ENCODE measurements at regions not wholly inside any gene's neighbourhood (a gene's known extent, or its start where the extent isn't known, plus 50 kb on each side); places are given as distances from the start of the nearest gene placed in this dataset.

DNA sequence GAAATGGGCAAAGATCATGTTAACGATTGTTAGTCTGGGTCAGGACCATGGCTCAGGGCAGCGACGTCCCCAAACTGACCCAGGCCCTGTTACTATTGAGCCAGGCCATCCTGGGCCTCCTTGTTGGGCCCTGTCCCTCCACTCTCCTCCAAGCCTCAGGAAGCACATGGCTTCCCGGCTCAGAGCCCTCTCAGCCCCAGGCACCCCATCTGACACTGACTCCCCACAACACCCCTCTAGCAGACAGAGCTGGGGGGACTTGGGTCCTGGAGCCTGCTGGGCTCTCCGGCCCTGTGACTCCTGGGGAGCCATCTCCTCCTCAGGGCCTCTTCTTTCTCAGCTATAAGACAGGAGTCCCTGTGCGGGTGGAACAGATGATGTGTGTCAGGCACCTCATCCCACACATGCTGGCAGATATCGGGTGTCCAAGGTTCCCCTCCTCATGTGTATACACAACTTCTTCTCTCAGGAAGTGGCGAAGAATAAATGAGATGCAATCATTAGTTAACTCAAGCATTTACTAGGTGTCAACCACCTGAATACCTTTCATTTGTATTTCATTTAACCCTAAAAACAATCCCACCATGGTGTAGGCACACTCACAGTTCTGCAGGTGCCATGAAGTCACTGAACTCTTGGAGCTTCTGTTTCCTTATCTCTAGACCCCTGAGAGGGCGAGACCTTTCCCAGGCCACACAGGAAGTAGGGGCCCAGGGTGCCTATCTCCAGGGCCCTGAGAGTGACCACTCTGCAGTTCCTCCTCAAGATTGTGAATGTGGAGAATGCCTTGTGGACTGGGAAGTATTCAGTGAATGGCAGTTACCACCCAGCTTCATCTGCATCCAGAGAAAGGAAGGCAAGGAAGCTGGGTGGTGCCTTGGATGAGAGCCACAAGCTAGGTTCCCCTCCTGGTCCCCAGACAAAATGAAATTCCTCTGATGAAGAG is 282.5 kb upstream of the TLE3 start:
- Histone ChIP-seq H3K4me1 (ENCODE audit: insufficient read depth, low read length, poor library complexity, severe bottlenecking) (no peaks in the 10 kb centered on the region), H4K20me1 (ENCODE audit: insufficient read depth, low read length) (no peaks in the 10 kb centered on the region), H3K4me3 (ENCODE audit: low read depth, low read length, poor library complexity, severe bottlenecking) (no peak overlapping the region), H2AFZ (ENCODE audit: low read length) (no peak overlapping the region), H3K4me2 (ENCODE audit: low read length) (no peak overlapping the region), H3K79me2 (ENCODE audit: insufficient read depth, low read depth, low read length) (no peaks in the 10 kb centered on the region), H3K27ac (ENCODE audit: low read depth, low read length, poor library complexity, severe bottlenecking) (no peak overlapping the region), H3K9me2 (ENCODE audit: insufficient read depth, low read length) (no peaks in the 10 kb centered on the region), H3K36me3 (ENCODE audit: insufficient read depth, low read length) (no peaks in the 10 kb centered on the region), H3K9me3 (ENCODE audit: low read length) (no peaks in the 10 kb centered on the region)
- BruUV-seq (replicated peaks), result no TSS peak
- intact Hi-C loops (cut with micrococcal nuclease; ENCODE audit: unreplicated experiment), result no loop called here
- ChIA-PET POLR2A (interaction anchor here (0.5 to 1.0 kb wide), 4 partner anchors 18 to 114 kb away, joined by 3 to 5 read pairs (median 4); no protein-coding TSS in a partner anchor), CTCF (ENCODE audit: unreplicated experiment) (interaction anchor here (0.7 kb wide), 1 partner anchor 179 kb away, joined by 3 read pairs; no protein-coding TSS in a partner anchor)
- no peak for DNase-seq (ENCODE audit: low spot score)
- no peak for TF ChIP-seq EZH2phosphoT487 (IDR thresholded peaks at IDR 0.05; ENCODE audit: borderline replicate concordance, low read depth, low read length)
- TF ChIP-seq, protein P1, sequence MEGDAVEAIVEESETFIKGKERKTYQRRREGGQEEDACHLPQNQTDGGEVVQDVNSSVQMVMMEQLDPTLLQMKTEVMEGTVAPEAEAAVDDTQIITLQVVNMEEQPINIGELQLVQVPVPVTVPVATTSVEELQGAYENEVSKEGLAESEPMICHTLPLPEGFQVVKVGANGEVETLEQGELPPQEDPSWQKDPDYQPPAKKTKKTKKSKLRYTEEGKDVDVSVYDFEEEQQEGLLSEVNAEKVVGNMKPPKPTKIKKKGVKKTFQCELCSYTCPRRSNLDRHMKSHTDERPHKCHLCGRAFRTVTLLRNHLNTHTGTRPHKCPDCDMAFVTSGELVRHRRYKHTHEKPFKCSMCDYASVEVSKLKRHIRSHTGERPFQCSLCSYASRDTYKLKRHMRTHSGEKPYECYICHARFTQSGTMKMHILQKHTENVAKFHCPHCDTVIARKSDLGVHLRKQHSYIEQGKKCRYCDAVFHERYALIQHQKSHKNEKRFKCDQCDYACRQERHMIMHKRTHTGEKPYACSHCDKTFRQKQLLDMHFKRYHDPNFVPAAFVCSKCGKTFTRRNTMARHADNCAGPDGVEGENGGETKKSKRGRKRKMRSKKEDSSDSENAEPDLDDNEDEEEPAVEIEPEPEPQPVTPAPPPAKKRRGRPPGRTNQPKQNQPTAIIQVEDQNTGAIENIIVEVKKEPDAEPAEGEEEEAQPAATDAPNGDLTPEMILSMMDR (conservative IDR thresholded peaks at IDR 0.05; ENCODE audit: low read length), result no peak

DNA sequence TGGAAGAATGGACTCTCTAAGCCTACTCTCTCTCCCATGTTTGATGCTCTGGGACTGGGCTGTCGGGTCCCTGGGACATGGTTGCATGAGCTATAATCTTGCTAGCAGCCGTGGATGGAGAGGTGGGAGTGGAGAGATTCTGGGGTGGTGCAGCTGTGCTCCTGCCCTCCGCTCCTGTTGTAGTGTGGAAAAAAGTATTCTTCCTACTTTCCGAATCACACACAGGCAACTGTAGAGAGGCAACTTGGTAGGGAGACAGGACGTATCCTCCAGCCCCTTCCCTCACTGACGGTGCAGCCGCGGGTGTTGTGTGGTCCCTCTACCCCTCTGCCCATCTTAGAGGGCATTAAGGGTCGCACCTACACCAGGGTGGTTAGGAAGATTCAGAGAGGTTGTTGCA is 281.4 kb upstream of the TLE3 start:
- no peaks in the 10 kb centered on the region for H3K4me1 ChIP-seq (ENCODE audit: insufficient read depth, low read length, poor library complexity, severe bottlenecking)
- no peak overlapping the region for H3K4me2 ChIP-seq (ENCODE audit: low read length)
- BruUV-seq (replicated peaks), result no TSS peak
- CTCF ChIA-PET (ENCODE audit: unreplicated experiment), result no interaction called here
- TF ChIP-seq EZH2phosphoT487 (IDR thresholded peaks at IDR 0.05; ENCODE audit: borderline replicate concordance, low read depth, low read length), result no peak
- TF ChIP-seq, protein P1 (conservative IDR thresholded peaks at IDR 0.05; ENCODE audit: low read length), result no peak
- H3K9me3 ChIP-seq (ENCODE audit: low read length), result no peaks in the 10 kb centered on the region
- H3K4me3 ChIP-seq (ENCODE audit: low read depth, low read length, poor library complexity, severe bottlenecking), result no peak overlapping the region
- H3K27ac ChIP-seq (ENCODE audit: low read depth, low read length, poor library complexity, severe bottlenecking), result no peak overlapping the region
- no peak overlapping the region for H2AFZ ChIP-seq (ENCODE audit: low read length)
- no peaks in the 10 kb centered on the region for H4K20me1 ChIP-seq (ENCODE audit: insufficient read depth, low read length)
- no peaks in the 10 kb centered on the region for H3K9me2 ChIP-seq (ENCODE audit: insufficient read depth, low read length)
- POLR2A ChIA-PET, result no interaction called here
- no peak for DNase-seq (ENCODE audit: low spot score)
- intact Hi-C loops (cut with micrococcal nuclease; ENCODE audit: unreplicated experiment), result no loop called here
- H3K79me2 ChIP-seq (ENCODE audit: insufficient read depth, low read depth, low read length), result no peaks in the 10 kb centered on the region
- no peaks in the 10 kb centered on the region for H3K36me3 ChIP-seq (ENCODE audit: insufficient read depth, low read length)

Measured in OCI-LY7 (cell line).